ENCODE measurements at regions not wholly inside any gene's neighbourhood (a gene's known extent, or its start where the extent isn't known, plus 50 kb on each side); places are given as distances from the start of the nearest gene placed in this dataset.

- in situ Hi-C loops (cut with HindIII; ENCODE audit: low sequenced_read_pairs): no loop called here
- no peak for DNase-seq (ENCODE audit: low spot score)
Measured at GRCh38 chr1:244212797-244213475, 161.9 kb downstream of the ZBTB18 start.

DNA sequence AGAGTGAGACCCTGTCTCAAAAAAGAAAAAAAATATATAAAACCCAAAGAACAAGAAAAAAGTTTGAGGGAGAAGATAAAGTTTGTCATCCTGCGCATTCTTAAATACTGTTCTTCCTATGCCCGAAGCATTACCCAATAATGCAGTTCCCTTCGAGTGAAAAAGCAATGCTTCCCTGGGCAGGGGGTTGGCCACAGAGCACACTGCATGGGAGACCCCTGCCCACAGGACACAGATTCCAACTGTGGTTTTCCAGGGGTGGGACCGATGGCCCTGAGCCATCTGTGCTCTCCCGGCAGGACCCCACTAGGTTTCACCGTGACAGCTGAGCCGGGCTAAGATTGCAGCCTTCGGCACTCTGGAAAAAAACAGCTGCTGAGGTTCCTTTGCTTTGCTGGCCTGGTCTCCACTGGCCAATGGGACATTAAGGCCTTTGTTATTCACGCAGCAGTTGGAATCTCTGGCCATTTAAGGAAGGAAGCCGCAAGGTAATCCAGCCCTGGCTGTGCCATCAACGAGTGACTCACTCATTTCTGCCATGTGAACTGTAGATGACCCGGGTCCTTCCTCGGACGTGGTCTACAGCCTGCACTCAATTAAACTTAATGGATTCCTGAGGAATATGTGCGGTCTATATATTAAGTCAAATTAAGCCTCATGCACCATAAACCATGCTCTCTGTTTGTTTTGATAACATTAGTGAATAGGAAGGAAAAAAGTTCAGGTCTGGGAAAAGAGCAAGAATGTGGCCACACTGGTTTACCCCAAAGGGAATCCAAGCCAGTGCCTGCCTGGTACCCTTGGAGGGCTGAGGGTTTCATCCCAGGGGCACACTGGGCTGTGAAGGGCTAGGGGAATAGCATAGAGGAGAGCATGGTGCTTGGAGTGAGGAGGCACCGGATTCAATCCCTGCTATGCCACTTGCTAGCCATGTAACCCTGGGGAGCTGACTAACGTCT is 163.2 kb downstream of the ZBTB18 start:
- no peak for DNase-seq (ENCODE audit: low spot score)
- in situ Hi-C loops (cut with HindIII; ENCODE audit: low sequenced_read_pairs): no loop called here

DNA sequence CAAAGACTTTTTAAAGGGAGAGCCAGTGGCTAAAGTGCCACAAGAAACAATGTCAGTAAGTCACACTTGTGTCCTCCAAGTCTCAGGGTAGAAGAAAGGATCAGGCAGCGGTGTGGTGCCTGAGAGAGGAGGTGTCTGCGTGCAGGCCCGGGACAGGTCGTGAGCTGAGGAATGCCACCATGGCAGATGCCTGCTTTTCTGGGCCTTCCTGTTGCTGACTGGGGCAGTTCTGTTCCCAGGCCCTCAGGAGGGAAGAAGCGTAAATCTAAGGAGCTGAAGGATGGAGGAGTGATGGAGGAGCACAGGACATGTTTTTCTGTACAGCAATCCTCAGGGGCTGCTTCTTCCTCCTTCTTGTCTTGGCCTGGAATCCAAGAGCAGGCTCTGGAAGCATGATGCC is 165.8 kb downstream of the ZBTB18 start:
- in situ Hi-C loops (cut with HindIII; ENCODE audit: low sequenced_read_pairs): no loop called here

GRCh38 chr1:244217711-244218110 is 166.6 kb downstream of the ZBTB18 start:
- in situ Hi-C loops (cut with HindIII; ENCODE audit: low sequenced_read_pairs): no loop called here
- no peak for DNase-seq (ENCODE audit: low spot score)

More for the DNA sequence above, 165.8 kb downstream of the ZBTB18 start:
- no peak for DNase-seq (ENCODE audit: low spot score)

DNA sequence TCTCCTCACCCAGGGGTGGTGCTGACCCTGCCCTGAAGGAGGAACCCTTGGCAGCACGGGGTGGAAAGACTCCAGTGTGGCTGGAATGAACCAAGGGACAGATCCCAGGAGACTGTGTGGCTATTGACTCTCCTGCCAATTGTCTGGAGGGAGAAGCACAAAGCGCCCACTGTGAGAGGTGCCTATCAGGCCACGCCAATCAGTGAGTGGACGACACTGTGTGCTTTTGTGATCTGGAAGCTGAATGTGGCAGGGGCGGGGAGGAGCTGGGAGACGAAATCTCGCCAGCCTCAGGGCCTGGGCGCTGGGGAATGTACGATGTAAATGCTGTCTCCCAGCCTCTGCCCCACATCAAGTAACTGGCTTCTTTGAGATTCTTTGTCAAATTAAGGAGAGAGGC is 167.1 kb downstream of the ZBTB18 start:
- no peak for DNase-seq (ENCODE audit: low spot score)
- in situ Hi-C loops (cut with HindIII; ENCODE audit: low sequenced_read_pairs): no loop called here

DNA sequence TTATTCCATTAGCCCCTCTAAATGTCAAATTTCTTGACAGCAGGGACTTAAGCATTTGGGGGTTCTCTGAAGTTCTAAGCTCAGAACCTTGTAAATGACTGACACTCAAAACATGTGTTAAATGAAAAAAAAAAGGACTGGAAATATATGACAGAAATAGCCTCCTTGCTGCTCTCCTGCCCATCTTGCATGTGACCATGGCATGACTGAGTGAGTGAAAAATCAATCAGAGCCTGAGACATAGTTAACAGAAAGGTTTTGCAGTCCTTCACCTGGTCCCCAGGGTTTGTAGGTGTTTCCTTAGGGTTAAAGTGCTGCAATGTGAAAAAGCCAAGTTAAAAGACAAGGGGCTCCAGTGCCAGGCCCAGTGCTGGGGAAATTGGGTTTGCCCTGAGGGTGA is 168.1 kb downstream of the ZBTB18 start:
- in situ Hi-C loops (cut with HindIII; ENCODE audit: low sequenced_read_pairs): no loop called here
- DNase-seq (ENCODE audit: low spot score): no peak

DNA sequence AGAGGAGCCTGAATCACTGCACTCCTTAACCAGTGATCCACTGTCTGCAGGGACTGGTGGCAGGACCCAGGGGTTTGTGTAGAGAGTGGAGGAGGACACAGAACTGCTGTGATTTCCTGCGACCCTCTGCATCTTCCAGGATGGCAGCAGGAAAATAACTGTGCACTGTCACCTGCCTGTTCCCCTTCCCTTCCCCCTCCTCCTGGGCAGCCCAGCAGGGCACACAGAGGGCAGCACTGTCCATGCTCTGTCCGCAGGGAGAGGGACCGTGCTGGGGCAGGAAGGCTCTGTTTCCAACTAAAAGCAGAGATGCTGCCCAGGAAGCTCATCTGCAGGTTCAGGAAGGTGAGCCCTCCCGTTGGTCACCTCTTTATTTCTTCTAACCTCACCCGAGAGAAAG is 168.7 kb downstream of the ZBTB18 start:
- DNase-seq (ENCODE audit: low spot score): no peak
- in situ Hi-C loops (cut with HindIII; ENCODE audit: low sequenced_read_pairs): no loop called here

GRCh38 chr1:244220410-244220809 is 169.3 kb downstream of the ZBTB18 start:
- DNase-seq (ENCODE audit: low spot score): no peak
- in situ Hi-C loops (cut with HindIII; ENCODE audit: low sequenced_read_pairs): no loop called here

DNA sequence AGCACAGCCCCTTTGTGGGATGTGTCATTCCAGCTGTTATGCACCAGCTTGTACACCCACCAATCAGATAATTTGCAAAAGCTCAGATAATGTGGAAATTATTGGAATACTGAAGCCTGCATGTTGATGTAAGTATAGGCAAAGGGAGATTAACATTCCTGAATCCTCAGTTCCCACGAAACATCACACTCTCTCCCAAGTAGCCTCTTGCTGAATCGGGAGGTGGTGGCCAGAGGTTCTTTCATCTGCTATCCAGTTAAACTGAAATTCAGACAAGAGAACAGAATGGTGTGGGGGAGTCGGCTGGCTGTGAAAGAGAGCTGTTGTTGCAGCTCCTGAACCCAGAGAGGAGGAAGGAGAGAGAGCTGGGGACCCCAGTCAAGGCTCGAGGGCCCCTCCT is 170.9 kb downstream of the ZBTB18 start:
- DNase-seq (ENCODE audit: low spot score): no peak
- in situ Hi-C loops (cut with HindIII; ENCODE audit: low sequenced_read_pairs): no loop called here

DNA sequence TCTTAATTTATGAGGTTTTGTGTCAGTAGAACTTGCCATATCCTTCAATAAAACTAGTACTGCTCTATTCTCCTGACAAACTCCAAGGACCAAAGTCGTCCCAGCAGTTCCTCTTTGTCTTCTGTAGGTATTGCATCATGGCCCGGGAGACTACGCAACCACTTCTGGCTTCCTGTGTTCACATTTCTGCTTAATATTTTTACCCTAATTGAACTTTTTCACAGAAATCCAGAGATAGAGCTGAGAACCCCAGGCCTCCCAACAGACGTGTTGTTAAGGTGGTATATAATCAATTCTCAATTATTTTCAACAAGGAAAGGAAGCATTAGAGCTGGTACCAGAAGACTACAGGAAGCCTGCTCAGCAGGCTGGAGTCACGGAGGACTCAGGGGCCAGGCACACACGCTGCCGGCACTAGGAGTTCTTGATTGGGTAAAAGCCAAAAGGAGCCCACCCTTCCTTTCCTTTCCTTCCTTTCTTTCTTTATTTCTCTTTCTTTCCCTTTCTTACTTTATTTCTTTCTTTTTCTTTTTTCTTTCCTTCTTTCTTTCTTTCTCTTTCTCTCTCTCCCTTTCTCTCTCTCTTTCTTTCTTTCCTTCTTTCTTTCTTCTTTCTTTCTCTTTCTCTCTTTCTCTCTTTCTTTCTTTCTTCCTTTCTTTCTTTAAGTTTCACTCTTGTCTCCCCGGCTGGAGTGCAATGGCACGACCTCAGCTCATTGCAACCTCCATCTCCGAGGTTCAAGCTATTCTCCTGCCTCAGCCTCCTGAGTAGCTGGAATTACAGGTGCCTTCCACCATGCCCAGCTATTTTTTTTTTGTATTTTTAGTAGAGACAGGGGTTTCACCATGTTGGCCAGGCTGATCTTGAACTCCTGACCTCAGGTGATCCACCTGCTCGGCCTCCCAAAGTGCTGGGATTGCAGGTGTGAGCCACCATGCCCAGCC is 173.7 kb downstream of the ZBTB18 start:
- in situ Hi-C loops (cut with HindIII; ENCODE audit: low sequenced_read_pairs): no loop called here
- no peak for DNase-seq (ENCODE audit: low spot score)

- in situ Hi-C loops (cut with HindIII; ENCODE audit: low sequenced_read_pairs): no loop called here
- no peak for DNase-seq (ENCODE audit: low spot score)
Measured at GRCh38 chr1:244226435-244226834, 175.4 kb downstream of the ZBTB18 start.

GRCh38 chr1:244230470-244230869 is 179.4 kb downstream of the ZBTB18 start:
- in situ Hi-C loops (cut with HindIII; ENCODE audit: low sequenced_read_pairs): no loop called here
- DNase-seq (ENCODE audit: low spot score): no peak

- in situ Hi-C loops (cut with HindIII; ENCODE audit: low sequenced_read_pairs): no loop called here
- DNase-seq (ENCODE audit: low spot score): no peak
Measured at GRCh38 chr1:244231193-244231571, 180.1 kb downstream of the ZBTB18 start.

- DNase-seq (ENCODE audit: low spot score): peak; percentile 46
- in situ Hi-C loops (cut with HindIII; ENCODE audit: low sequenced_read_pairs): no loop called here
Measured at GRCh38 chr1:244231572-244232315, 180.7 kb downstream of the ZBTB18 start.

DNA sequence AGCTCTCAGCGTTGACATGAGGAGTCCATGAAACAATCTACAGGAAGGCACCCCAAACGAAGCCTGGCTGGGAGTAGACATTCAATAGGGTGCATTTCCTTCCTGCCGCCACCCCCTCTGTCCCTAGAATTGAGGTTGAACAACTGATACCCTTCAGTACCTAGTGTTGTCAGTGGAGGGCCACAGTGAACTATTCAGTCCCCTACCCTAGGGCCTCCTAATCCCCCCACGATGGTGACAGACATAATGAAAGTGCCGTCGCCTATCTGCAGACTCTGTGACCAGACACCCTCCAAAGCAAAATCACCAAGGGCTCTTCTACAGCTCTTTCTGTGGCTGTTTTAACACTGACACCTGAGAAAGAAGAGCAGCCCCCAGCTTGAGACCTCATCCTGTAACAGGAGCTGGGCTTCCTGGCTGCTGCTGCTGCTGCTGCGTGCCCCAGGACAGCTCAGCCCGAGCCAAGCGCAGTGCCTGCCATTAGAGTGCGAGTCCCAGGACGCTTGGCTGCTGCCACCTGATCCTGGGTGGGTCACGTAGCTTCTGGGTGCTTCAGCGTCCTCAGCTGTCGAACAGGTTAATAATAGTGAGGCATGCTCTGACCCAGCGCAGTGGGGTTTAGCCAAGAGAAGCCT is 183.0 kb downstream of the ZBTB18 start:
- no peak for DNase-seq (ENCODE audit: low spot score)
- in situ Hi-C loops (cut with HindIII; ENCODE audit: low sequenced_read_pairs): no loop called here

DNA sequence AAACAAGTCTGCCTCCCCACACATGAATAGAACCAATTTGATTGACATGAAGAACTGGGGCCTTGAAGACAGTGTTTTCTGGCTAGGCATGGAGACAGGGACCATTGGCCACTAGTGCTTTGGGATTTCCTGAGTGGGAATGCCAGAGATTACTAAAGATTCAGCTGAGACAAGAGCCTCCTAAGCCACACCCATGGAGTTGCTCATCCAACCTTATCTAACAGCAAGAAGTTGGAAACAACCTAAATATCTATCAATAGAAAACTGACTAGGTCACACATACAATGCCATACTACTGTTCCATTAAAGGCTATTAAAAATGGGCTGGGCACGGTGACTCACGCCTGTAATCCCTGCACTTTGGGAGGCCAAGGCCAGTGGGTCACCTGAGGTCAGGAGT is 184.1 kb downstream of the ZBTB18 start:
- in situ Hi-C loops (cut with HindIII; ENCODE audit: low sequenced_read_pairs): no loop called here
- no peak for DNase-seq (ENCODE audit: low spot score)

GRCh38 chr1:244236101-244236500 is 185.0 kb downstream of the ZBTB18 start:
- no peak for DNase-seq (ENCODE audit: low spot score)
- in situ Hi-C loops (cut with HindIII; ENCODE audit: low sequenced_read_pairs): no loop called here

DNA sequence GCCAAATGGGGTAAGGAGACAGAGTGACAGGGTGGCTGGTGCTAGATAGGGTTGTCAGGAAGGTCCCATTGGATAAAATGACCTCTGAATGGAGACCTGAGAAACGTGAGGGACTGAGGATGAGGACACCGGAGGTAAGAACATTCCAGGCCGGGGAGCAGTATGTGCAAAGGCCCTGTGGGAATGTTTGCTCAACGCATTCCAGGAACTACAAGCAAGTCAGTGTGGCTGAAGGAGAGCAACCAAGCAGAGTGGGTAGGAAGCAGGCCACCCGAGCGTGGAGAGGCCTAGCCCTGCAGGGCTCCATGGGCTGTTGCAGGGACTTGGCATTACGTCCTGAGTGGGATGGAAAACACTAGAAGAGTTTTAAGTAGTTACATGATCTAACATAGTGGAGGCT is 185.6 kb downstream of the ZBTB18 start:
- in situ Hi-C loops (cut with HindIII; ENCODE audit: low sequenced_read_pairs): no loop called here
- no peak for DNase-seq (ENCODE audit: low spot score)
